ENCODE measurements at regions not wholly inside any gene's neighbourhood (a gene's known extent, or its start where the extent isn't known, plus 50 kb on each side); places are given as distances from the start of the nearest gene placed in this dataset.

DNA sequence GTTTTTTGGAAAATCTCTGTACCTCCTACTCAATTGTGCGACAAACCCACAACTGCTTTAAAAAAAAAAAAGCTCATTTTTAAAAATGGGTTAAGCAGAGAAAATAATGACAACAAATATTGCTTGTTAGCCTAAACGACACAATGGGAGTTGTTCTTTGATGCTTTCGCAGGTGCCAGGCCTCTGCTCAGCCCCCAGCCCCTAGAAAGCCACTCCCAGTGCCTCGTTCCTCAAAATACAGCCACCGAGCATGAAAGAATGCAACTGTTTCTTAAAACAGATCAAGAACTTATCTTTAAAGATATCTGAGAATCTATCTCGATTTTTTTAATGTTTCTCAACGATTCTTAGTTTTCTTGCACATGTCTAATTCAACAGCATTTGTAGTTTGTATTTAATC is 85.2 kb upstream of the PFKP start:
- DNase-seq (ENCODE audit: extremely low read depth in 1 of 2, low read depth in 1 of 2) = no peak

DNA sequence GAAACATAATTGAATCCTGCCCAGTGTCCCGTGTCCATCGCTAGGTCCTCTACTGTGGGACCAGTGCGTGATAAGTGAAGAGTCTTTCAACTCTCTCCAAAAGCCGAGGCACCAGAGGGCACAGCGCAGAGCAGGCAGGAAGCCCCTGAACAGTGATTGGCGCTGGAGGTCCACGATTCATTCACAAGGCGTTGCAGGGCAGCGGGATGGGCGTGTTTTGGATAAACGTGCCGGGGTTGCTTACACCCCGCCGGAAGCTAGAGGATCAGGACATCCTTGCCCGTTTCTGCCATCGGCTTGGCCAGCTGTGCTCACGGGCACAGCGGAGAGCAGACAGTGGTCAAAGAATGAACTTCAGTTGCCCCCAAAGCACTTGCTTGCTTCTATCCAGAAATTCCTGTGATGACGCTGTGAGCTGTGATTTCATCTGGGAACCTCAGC is 86.0 kb upstream of the PFKP start:
- DNase-seq (ENCODE audit: extremely low read depth in 1 of 2, low read depth in 1 of 2) = no peak

- DNase-seq (ENCODE audit: extremely low read depth in 1 of 2, low read depth in 1 of 2) = no peak
These were observed 86.5 kb upstream of the PFKP start for GRCh38 chr10:2980791-2981360.

- no peak for DNase-seq (ENCODE audit: extremely low read depth in 1 of 2, low read depth in 1 of 2)
These were observed 87.2 kb upstream of the PFKP start for GRCh38 chr10:2980116-2980515.

DNA sequence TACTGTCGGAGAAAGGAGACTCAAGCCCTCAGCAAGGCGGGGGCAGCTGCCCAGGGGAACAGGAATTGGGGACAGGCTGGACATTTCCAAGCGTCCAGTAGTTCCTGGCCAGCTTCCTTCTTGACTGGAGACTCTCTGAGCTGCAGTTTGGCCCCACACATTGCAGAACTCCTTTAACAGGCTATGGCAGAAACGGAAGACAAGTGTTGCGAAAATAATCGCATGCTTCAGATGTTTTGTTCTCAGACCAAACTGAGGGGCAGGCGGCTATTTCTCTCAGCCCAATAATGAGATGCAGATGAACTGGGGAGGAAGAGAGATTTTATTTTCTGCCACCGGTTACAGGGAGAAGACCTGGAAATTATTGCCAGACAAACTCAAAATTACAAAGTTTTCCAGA is 88.0 kb upstream of the PFKP start:
- no peak for DNase-seq (ENCODE audit: extremely low read depth in 1 of 2, low read depth in 1 of 2)

- no peak for DNase-seq (ENCODE audit: extremely low read depth in 1 of 2, low read depth in 1 of 2)
These were observed 88.6 kb upstream of the PFKP start for GRCh38 chr10:2978574-2979273.

DNA sequence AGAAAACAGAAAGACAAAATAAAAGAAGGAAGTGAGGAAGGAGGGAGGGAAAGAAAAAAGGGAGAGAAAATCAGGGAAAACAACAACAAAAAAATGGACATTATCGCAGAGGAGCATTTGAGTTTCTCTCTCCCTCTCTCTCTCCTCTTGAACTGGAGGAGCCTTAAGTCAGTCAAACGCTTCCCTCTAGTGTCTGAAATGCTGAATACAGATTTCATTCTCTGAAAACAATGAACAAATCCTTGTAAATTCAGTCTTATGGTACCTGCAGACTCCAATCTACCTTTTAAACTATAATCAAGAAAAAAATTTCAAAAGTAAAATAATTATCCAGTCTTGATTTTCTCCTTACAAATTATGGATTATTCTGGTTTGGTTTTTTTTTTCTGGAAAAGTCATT is 89.2 kb upstream of the PFKP start:
- DNase-seq (ENCODE audit: extremely low read depth in 1 of 2, low read depth in 1 of 2) = no peak

DNA sequence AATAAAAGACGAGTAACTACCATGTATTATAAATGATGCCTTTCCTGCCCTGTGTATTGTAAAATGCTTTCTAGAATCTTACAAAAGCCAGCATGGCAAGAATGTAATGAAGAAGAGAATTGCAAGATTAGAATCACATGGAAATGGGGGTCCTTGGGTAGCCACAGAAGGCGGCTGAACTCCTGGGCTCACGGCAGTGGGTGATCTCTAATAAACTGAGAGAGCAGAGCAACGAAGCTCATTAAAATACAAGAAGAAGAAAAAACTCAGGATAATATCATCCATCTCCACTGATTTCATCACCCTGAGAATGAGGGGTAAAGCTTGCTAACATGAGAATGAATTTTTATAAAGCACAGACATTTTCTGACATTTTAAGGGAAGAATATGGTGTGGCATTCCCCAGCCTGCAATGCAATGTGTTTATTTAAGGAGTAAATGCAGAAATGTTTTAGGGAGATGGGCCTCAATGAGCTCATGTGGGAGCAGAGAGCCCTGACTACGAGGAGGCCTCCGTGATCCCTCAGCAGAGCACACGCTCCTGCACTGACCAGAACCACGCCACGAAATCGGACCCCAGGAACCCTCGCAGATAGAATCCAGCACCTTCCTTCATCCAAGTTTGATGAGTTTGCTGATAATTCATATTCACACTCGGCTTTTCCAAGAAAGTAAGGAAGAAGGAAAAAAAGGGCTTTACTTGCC is 92.7 kb upstream of the PFKP start:
- DNase-seq (ENCODE audit: extremely low read depth in 1 of 2, low read depth in 1 of 2) = no peak

- DNase-seq (ENCODE audit: extremely low read depth in 1 of 2, low read depth in 1 of 2) = no peak
These were observed 93.3 kb upstream of the PFKP start for GRCh38 chr10:2974083-2974482.

DNA sequence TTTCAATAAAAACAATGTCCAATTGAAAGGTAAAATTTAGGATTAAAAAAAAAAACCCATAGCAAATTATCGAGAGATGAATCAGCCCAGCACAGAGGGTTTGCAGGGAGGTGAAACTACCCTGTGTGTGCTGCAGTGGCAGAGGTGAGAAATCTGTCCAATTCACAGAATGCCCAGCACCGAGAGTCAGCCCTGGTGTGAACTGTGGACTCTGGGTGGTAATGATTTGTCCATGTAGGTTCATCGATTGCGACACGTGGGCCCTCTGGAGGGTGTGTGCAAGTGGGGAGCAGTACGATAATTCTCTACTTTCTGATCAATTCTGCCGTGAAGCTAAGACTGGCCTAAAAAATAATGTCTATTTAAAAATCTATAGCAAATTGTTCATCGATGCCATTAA is 94.5 kb upstream of the PFKP start:
- no peak for DNase-seq (ENCODE audit: extremely low read depth in 1 of 2, low read depth in 1 of 2)

DNA sequence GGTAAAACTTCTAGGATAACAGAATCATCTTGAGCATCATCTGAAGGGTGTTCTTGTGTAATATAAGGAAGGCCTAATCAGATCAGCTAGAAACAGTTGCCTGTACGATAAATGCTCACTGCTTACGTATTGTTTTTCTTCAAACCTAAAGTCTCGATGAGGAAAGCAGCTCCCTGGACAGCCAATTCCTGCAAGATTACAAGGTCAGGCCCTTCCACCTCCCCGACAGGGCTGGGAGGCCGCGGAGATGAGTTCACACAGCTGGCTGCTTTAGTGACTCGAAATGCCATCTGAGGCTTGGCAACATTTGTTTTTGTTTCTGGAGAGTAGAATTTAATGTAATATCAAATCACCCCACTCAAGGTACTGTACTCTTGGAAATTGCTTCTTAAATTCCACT is 95.1 kb upstream of the PFKP start:
- DNase-seq (ENCODE audit: extremely low read depth in 1 of 2, low read depth in 1 of 2) = no peak

- DNase-seq (ENCODE audit: extremely low read depth in 1 of 2, low read depth in 1 of 2) = no peak
These were observed 97.0 kb upstream of the PFKP start for GRCh38 chr10:2970190-2970823.

DNA sequence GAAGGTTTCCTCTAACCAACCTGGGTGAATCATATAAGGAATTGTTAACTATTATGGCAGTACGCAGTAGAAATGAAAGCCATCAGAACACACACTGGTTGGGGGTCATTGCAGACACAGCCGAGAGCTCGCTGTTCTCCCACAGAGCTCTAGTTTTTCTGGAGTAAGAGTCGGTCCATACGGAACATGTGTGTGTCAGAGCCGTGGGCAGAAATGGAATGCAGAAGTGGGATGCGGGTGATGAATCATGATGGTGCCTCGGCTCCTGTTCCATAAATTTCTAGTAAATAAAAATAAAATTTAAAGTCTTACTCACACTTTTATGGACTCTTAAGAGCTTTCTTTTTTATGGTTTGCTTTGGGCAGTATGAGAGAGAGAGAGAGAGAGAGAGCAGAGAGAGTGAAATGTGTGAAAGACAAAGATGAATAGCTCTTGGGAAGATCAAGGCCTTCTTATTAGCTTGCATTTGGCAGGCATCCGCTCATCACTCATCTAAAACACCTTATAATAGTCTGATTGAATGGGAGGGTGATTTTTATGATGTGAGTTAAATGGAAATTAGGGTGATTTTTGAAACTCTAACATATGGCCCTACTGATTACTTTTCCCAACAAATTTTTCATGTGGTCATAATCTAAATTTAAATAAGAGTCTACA is 98.8 kb upstream of the PFKP start:
- no peak for DNase-seq (ENCODE audit: extremely low read depth in 1 of 2, low read depth in 1 of 2)

DNA sequence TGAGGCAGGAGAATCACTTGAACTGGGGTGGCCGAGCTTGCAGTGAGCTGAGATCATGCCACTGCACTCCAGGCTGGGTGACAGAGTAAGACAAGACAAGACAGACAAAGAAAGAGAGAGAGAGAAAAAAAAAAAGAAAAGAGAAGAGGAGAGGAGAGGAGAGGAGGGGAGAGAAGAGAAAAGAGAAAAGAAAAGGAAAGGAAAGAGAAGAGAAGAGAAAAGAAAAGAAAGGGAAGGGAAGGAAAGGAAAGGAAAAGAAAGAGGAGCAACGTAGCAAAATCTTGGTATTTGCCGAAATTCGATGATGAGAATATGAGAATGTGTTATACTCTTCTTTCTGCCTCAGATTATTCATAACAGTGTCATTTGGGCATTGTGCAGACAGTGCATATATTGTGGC is 101.2 kb upstream of the PFKP start:
- DNase-seq (ENCODE audit: extremely low read depth in 1 of 2, low read depth in 1 of 2) = no peak

DNA sequence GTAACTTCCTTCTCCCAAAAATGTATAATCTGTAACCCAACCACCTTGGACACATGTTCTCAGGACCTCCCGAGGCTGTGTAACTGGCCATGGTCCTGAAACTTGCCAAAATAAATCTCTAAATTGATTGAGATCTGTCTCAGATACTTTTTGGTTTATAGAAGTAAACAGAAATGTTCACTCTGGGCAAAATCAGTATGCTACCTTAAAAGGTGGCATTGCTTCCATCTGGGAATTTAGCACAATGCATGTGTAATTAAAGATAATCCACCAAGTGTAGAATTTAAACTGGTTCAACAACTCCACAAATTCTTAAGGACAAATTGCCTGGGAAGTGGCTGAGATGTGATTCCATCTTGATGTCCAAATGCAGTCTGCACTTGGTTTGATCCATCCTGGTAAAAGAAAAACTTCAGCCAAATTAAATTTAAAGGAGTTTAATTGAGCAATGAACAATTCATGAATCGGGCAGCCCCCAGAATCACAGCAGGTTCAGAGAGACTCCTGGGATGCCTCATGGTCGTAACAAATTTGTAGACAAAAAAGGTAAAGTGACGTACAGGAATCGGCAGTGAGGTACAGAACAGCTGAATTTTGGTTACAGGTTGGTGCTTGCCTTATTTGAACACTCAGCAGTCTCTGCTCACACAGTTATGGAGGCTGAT is 102.6 kb upstream of the PFKP start:
- no peak for DNase-seq (ENCODE audit: extremely low read depth in 1 of 2, low read depth in 1 of 2)

DNA sequence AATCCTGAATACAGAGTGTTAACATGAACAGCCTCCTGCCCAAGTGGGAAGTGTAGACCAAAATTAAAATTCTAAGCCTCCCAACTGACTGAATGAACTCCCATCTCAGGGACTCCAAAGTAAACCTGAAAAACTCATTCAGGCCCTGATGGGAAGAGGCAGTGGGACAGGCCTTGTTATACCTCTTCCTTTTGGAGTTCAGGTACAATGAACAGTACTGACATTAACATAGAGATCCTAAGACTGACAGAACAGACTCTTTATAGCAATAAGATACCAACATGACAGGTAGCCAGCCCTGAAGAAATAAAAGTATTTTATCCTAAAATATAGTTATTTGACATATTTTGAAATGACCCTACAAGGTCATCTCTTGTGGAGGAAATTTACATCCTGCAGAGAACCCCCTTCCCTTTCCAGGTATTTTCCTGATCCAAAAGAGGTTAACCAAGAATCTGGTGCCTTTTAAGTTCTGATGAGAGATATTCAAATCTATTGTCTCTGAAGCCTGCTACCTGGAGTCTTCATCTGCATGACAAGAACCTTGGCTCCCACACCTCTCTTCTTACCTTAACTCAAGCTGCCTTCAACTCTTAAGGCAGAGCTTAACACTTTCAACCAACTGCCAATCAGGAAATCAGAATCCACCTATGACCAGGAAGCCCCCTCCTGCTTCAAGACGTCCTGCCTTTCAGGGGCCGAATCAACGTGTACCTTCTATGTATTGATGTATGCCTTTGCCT is 103.3 kb upstream of the PFKP start:
- DNase-seq (ENCODE audit: extremely low read depth in 1 of 2, low read depth in 1 of 2) = no peak

- no peak for DNase-seq (ENCODE audit: extremely low read depth in 1 of 2, low read depth in 1 of 2)
These were observed 105.2 kb upstream of the PFKP start for GRCh38 chr10:2962194-2962593.

GRCh38 chr10:2958659-2959058 is 108.7 kb upstream of the PFKP start:
- no peak for DNase-seq (ENCODE audit: extremely low read depth in 1 of 2, low read depth in 1 of 2)

DNA sequence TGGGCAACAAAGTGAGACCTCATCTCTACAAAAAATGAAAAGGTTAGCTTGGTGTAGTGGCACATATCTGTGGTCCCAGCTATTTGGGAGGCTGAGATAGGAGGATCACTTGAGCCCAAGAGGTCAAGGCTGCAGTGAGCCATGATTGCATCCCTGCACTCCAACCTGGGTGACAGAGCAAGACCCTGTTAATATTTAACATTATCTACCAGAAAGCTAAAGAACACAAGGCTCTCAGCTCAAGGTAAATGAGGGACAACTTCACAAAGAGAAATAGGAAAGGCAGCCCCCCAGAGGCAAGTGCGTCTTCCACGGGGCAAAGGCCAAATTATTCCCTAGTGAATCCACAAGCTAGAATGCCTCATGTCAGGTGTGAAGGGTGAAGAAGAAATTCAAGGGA is 109.6 kb upstream of the PFKP start:
- no peak for DNase-seq (ENCODE audit: extremely low read depth in 1 of 2, low read depth in 1 of 2)

- no peak for DNase-seq (ENCODE audit: extremely low read depth in 1 of 2, low read depth in 1 of 2)
These were observed 112.3 kb upstream of the PFKP start for GRCh38 chr10:2955064-2955463.

Measured in activated CD8-positive, alpha-beta memory T cell treated with anti-CD3 and anti-CD28 coated beads for 1 hour (primary cell).